H1 (cell line): ENCODE measurements at regions not wholly inside any gene's neighbourhood (a gene's known extent, or its start where the extent isn't known, plus 50 kb on each side); places are given as distances from the start of the nearest gene placed in this dataset.

Experiments used
- CTCF ChIA-PET: fragments of 300-600 bp; sonication (Branson Sonifier 250); formaldehyde crosslinking; loops from one replicate; lab custom pipeline; 2021; ENCODE audit not compliant: partially characterized antibody; lab: Charles Lee
- POLR2A ChIA-PET: fragments of 300-600 bp; sonication (Branson Sonifier 250); formaldehyde crosslinking; loops from one replicate; lab custom pipeline; 2021; ENCODE audit warnings: inconsistent platforms; ENCODE audit not compliant: partially characterized antibody; lab: Charles Lee
- DNase-seq, 2 experiments: peaks; one replicate each; pipeline versions ENCODE4 v3.0.0 to v3.0.0-alpha.2; 2010 to 2022; ENCODE audit warnings: low spot score in 2 of 2, low read depth in 1 of 2, mixed read lengths in 1 of 2
- FAIRE-seq: peaks from 2 replicates; lab custom pipeline; 2011; peaks lifted over from hg19 to GRCh38; lab: Jason Lieb, UNC
- H2AFZ ChIP-seq: 2 replicates; pipeline ENCODE4 v1.8.1; 2012; ENCODE audit warnings: low read length, inconsistent platforms
- H2AK5ac ChIP-seq: 2 replicates; pipeline ENCODE4 v1.6.1; 2013; ENCODE audit warnings: low read depth, low read length
- H2BK120ac ChIP-seq: replicated peaks from 2 replicates; pipeline ENCODE3; 2013; ENCODE audit warnings: low read depth, low read length, inconsistent platforms
- H2BK12ac ChIP-seq: 2 replicates; pipeline ENCODE4 v1.6.1; 2013; ENCODE audit warnings: low read depth, low read length
- H2BK15ac ChIP-seq: 2 replicates; pipeline ENCODE4 v1.6.1; 2013; ENCODE audit warnings: low read length
- H2BK20ac ChIP-seq: 2 replicates; pipeline ENCODE4 v1.6.1; 2013; ENCODE audit warnings: low read length
- H2BK5ac ChIP-seq: 2 replicates; pipeline ENCODE4 v1.6.1; 2013; ENCODE audit warnings: low read depth, low read length
- H3K14ac ChIP-seq: 2 replicates; pipeline ENCODE4 v1.6.1; 2013; ENCODE audit warnings: inconsistent platforms; ENCODE audit not compliant: insufficient read length
- H3K18ac ChIP-seq: 2 replicates; pipeline ENCODE4 v1.6.1; 2013; ENCODE audit warnings: low read length; ENCODE audit errors: extremely low read depth
- H3K23ac ChIP-seq: 2 replicates; pipeline ENCODE4 v1.6.1; 2013; ENCODE audit warnings: inconsistent platforms; ENCODE audit not compliant: insufficient read length
- H3K23me2 ChIP-seq: 2 replicates; pipeline ENCODE4 v1.6.1; 2013; ENCODE audit warnings: low read depth, low read length
- H3K27ac ChIP-seq: 2 replicates; pipeline ENCODE4 v1.6.1; 2011; ENCODE audit warnings: low read depth, low read length, inconsistent platforms
- H3K27me3 ChIP-seq, 4 experiments: replicated peaks in 1 of 4; 1 replicate in 1 of 4; 2 replicates in 3 of 4; pipeline versions ENCODE4 v1.6.1 to v1.8.1; 2011 to 2013; ENCODE audit warnings: low read length in 3 of 4, mild to moderate bottlenecking in 3 of 4, inconsistent platforms in 2 of 4, mixed read lengths in 2 of 4, moderate library complexity in 1 of 4; ENCODE audit not compliant: control insufficient read depth in 3 of 4, insufficient read depth in 3 of 4; ENCODE audit errors: extremely low read depth in 1 of 4
- H3K36me3 ChIP-seq, 4 experiments: 2 replicates each; pipeline versions ENCODE4 v1.6.1 to v1.8.1; 2011 to 2013; ENCODE audit warnings: mild to moderate bottlenecking in 4 of 4, low read length in 3 of 4, moderate library complexity in 2 of 4, control low read depth in 1 of 4, inconsistent platforms in 1 of 4; ENCODE audit not compliant: insufficient read depth in 4 of 4, control insufficient read depth in 2 of 4
- H3K4ac ChIP-seq: replicated peaks from 2 replicates; pipeline ENCODE3; 2013; ENCODE audit warnings: low read length, low read depth, mixed read lengths, inconsistent platforms; ENCODE audit not compliant: insufficient read length
- H3K4me1 ChIP-seq, 4 experiments: replicated peaks in 1 of 4; 1 replicate in 1 of 4; 2 replicates in 3 of 4; pipeline versions ENCODE4 v1.6.1 to v1.8.1; 2011 to 2013; ENCODE audit warnings: low read length in 3 of 4, inconsistent platforms in 2 of 4, mixed read lengths in 1 of 4; ENCODE audit not compliant: insufficient read depth in 4 of 4, control insufficient read depth in 3 of 4
- H3K4me2 ChIP-seq, 2 experiments: 2 replicates each; pipeline versions ENCODE4 v1.6.1 to v1.8.1; 2011 to 2013; ENCODE audit warnings: low read depth in 2 of 2, low read length in 2 of 2, control low read depth in 1 of 2, inconsistent platforms in 1 of 2, mild to moderate bottlenecking in 1 of 2; ENCODE audit not compliant: insufficient read depth in 1 of 2
- H3K4me3 ChIP-seq, 4 experiments: fragments of 200-600, 300-600 bp in 1 of 4; sonication (generic), shearing (Covaris generic), sonication (Bioruptor Twin) in 1 of 4; 2 replicates each; pipeline versions ENCODE4 v1.5.1 to v1.8.1; 2011 to 2016; ENCODE audit warnings: low read length in 4 of 4, low read depth in 3 of 4, control low read depth in 2 of 4, inconsistent platforms in 2 of 4, mild to moderate bottlenecking in 2 of 4, mixed read lengths in 1 of 4, moderate library complexity in 1 of 4; ENCODE audit not compliant: insufficient read depth in 2 of 4; ENCODE audit errors: extremely low read depth in 1 of 4
- H3K56ac ChIP-seq: replicated peaks from 2 replicates; pipeline ENCODE3; 2013; ENCODE audit warnings: low read depth, mild to moderate bottlenecking, mixed read lengths, low read length, inconsistent platforms; ENCODE audit not compliant: insufficient read length
- H3K79me1 ChIP-seq: 2 replicates; pipeline ENCODE4 v1.6.1; 2013; ENCODE audit warnings: low read depth, low read length, control low read depth
- H3K79me2 ChIP-seq, 2 experiments: 2 replicates each; pipeline versions ENCODE4 v1.6.1 to v1.8.1; 2012 to 2013; ENCODE audit warnings: low read length in 2 of 2, mild to moderate bottlenecking in 2 of 2, inconsistent platforms in 1 of 2; ENCODE audit not compliant: insufficient read depth in 2 of 2, control insufficient read depth in 1 of 2
- H3K9ac ChIP-seq, 4 experiments: replicated peaks in 1 of 4; 1 replicate in 1 of 4; 2 replicates in 3 of 4; pipeline versions ENCODE4 v1.6.1 to v1.8.1; 2011 to 2013; ENCODE audit warnings: low read depth in 3 of 4, low read length in 3 of 4, control low read depth in 2 of 4, mild to moderate bottlenecking in 2 of 4, moderate library complexity in 2 of 4, inconsistent platforms in 1 of 4; ENCODE audit errors: extremely low read depth in 1 of 4
- H3K9me3 ChIP-seq, 2 experiments: 2 replicates each; pipeline versions ENCODE4 v1.6.1 to v1.8.1; 2012 to 2013; ENCODE audit warnings: mild to moderate bottlenecking in 2 of 2, moderate library complexity in 2 of 2, control low read depth in 1 of 2, inconsistent platforms in 1 of 2, low read depth in 1 of 2, low read length in 1 of 2, mixed read lengths in 1 of 2; ENCODE audit not compliant: insufficient read depth in 2 of 2
- H4K20me1 ChIP-seq, 2 experiments: replicated peaks in 1 of 2; 2 replicates each; pipeline versions ENCODE3 to v1.8.1; 2011 to 2013; ENCODE audit warnings: inconsistent platforms in 2 of 2, low read length in 2 of 2, mild to moderate bottlenecking in 1 of 2; ENCODE audit not compliant: insufficient read depth in 2 of 2, control insufficient read depth in 1 of 2
- H4K5ac ChIP-seq: 2 replicates; pipeline ENCODE4 v1.6.1; 2013; ENCODE audit warnings: low read length, low read depth, mixed read lengths, inconsistent platforms; ENCODE audit not compliant: insufficient read length
- H4K8ac ChIP-seq: 2 replicates; pipeline ENCODE4 v1.8.0; 2013; ENCODE audit warnings: mild to moderate bottlenecking, moderate library complexity, low read length, inconsistent platforms; ENCODE audit not compliant: insufficient read depth; ENCODE audit errors: extremely low read depth
- H4K91ac ChIP-seq: replicated peaks from 2 replicates; pipeline ENCODE3; 2013; ENCODE audit warnings: low read length, mixed read lengths, inconsistent platforms; ENCODE audit not compliant: insufficient read length
- CBX8 ChIP-seq: fragments of 300-800, 300-1000 bp; sonication (generic); IDR thresholded peaks from 2 replicates; pipeline ENCODE4 v1.7.1; 2016; ENCODE audit warnings: low read depth, low read length, borderline replicate concordance
- EGR1 ChIP-seq: IDR thresholded peaks from 2 replicates; pipeline ENCODE4 v1.6.1; 2011; ENCODE audit warnings: low read depth, low read length, borderline replicate concordance
- EP300 ChIP-seq, 2 experiments: IDR thresholded peaks; 1 replicate in 1 of 2; 2 replicates in 1 of 2; pipeline ENCODE4 v1.6.1; 2011 to 2012; ENCODE audit warnings: low read depth in 2 of 2, low read length in 2 of 2, mild to moderate bottlenecking in 2 of 2, borderline replicate concordance in 1 of 2, inconsistent platforms in 1 of 2, moderate library complexity in 1 of 2
- SAP30 ChIP-seq: fragments of 300-600 bp; sonication (generic); IDR thresholded peaks from 2 replicates; pipeline ENCODE4 v1.7.1; 2012; ENCODE audit warnings: low read length, moderate library complexity, mild to moderate bottlenecking, inconsistent platforms; ENCODE audit not compliant: insufficient read depth, insufficient replicate concordance
- SP1 ChIP-seq: IDR thresholded peaks from 2 replicates; pipeline ENCODE4 v1.6.1; 2011; ENCODE audit warnings: low read depth, low read length
- SP2 ChIP-seq: IDR thresholded peaks from 2 replicates; pipeline ENCODE4 v1.6.1; 2012; ENCODE audit warnings: mild to moderate bottlenecking, low read length, inconsistent platforms
- TBP ChIP-seq: IDR thresholded peaks from 2 replicates; pipeline ENCODE4 v1.6.1; 2011; ENCODE audit warnings: low read depth, low read length, improper control_type of control experiment
- ZNF274 ChIP-seq: IDR thresholded peaks from 2 replicates; pipeline ENCODE4 v1.7.0; 2012; ENCODE audit warnings: low read length, borderline replicate concordance; ENCODE audit errors: extremely low read depth
- WGBS, 2 experiments: shearing (Covaris generic) in 1 of 2; methylation state at CpG; one replicate each; pipeline versions ENCODE4 v1.1.6 to v1.1.7; 2013 to 2015; ENCODE audit warnings: low lambda C conversion rate in 2 of 2, mixed read lengths in 2 of 2, inconsistent platforms in 1 of 2, low coverage in 1 of 2, missing lambda C conversion rate in 1 of 2; ENCODE audit not compliant: insufficient replicate concordance in 2 of 2, insufficient coverage in 1 of 2, insufficient read length in 1 of 2; ENCODE audit errors: extremely low coverage in 1 of 2, missing lambda C conversion rate in 1 of 2; 5-methylcytosine and 5-hydroxymethylcytosine counted together

DNA sequence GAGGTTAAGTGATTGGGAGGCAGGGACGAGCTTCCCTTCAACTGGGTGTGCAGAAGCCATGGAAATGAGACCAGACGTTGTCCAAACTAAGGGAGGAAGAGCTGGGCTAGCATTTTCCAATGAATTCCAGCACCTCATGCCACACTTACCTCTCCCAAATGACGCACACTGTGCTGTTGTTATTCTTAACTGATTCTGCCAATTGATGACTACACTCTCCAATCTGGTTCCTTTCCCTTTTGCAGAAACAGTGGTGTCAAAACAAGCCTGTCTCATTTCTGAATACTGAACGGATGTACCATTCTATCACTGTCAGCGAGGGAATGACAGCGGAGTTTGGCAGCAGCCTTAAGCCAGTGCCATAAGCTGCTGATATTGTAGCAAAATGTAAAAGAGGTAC lies 380.5 kb upstream of the HNRNPA3 start:
- Histone ChIP-seq H3K9me3 (no peaks in the 10 kb centered on the region), H2BK12ac (no peak overlapping the region), H3K79me1 (no peaks in the 10 kb centered on the region), H4K91ac (no peak overlapping the region), H4K5ac (no peak overlapping the region), H2BK120ac (no peak overlapping the region), H3K56ac (no peak overlapping the region), H3K27me3 (no peaks in the 10 kb centered on the region), H3K4ac (no peak overlapping the region), H2BK15ac (no peak overlapping the region), H3K4me1 (no peaks in the 10 kb centered on the region), H4K8ac (no peak overlapping the region; the same call in 1 of the 2 replicates), H3K4me2 (no peak overlapping the region), H4K20me1 (no peaks in the 10 kb centered on the region), H2BK5ac (no peak overlapping the region), H3K36me3 (no peaks in the 10 kb centered on the region), H3K79me2 (no peaks in the 10 kb centered on the region), H3K27ac (no peak overlapping the region), H3K23ac (no peak overlapping the region), H3K23me2 (no peaks in the 10 kb centered on the region), H3K18ac (no peak overlapping the region), H3K9ac (no peak overlapping the region), H2BK20ac (no peak overlapping the region), H3K4me3 (no peak overlapping the region), H2AFZ (no peak overlapping the region), H3K14ac (no peak overlapping the region), H2AK5ac (no peak overlapping the region)
- TF ChIP-seq SP1 (no peak), EP300 (IDR thresholded peaks at IDR 0.05; ENCODE audit: borderline replicate concordance in 1 of 2, low read depth in 2 of 2, low read length in 2 of 2) (no peak), CBX8 (no peak), SAP30 (no peak), TBP (no peak), ZNF274 (no peak), SP2 (no peak), EGR1 (no peak)
- ChIA-PET CTCF (interaction anchor here (1.0 to 4.0 kb wide), 9 partner anchors 13 to 311 kb away, joined by 3 to 29 read pairs (median 4); no protein-coding TSS in a partner anchor), POLR2A (no interaction called here)
- FAIRE-seq (no peak), DNase-seq (no peak)
- WGBS, 2 experiments, result 85% methylated on average over 6 of the region's 6 CpGs; no CpG with 5 or more reads in 1 of the 2 experiments
